ENCODE measurements at regions not wholly inside any gene's neighbourhood (a gene's known extent, or its start where the extent isn't known, plus 50 kb on each side); places are given as distances from the start of the nearest gene placed in this dataset.

DNA sequence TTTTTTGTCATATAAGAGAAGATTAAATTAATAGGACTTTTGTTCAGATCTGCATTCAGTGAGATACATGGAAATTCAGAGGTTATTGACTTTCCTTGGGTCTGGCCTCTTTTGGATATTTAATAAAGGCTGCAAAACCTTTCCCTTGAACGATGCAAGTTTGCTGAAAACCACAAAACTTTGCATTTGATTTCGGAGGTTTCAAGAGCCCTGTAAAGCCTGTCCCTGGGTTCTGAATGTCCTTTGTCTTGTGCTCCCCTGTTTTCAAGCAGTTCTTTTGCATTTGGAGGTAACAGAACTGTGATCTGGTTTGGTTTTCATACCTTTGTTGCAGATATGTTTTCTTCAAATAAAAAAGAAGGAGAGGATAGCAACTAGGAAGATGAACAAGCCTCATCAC lies 188.1 kb upstream of the DMRT1 start:
- H3K14ac ChIP-seq (ENCODE audit: insufficient read length), result no peak overlapping the region
- H2BK12ac ChIP-seq (ENCODE audit: low read depth, low read length), result no peak overlapping the region
- H3K56ac ChIP-seq (replicated peaks; ENCODE audit: insufficient read length, low read depth, low read length), result no peak overlapping the region
- no peak overlapping the region for H2BK5ac ChIP-seq (ENCODE audit: low read depth, low read length)
- H3K4ac ChIP-seq (replicated peaks; ENCODE audit: insufficient read length, low read depth, low read length), result no peak overlapping the region
- H3K4me2 ChIP-seq (ENCODE audit: insufficient read depth in 1 of 2, low read depth in 2 of 2, low read length in 2 of 2), result no peak overlapping the region
- peaks cover 5 to 15% (median 10%) of the 10 kb centered on the region in 4 experiments; a peak in 6 of 7 replicates for H3K4me1 ChIP-seq (replicated peaks in 1 of 4; ENCODE audit: control insufficient read depth in 3 of 4, insufficient read depth in 4 of 4, low read length in 3 of 4)
- ChIA-PET CTCF (ENCODE audit: partially characterized antibody) (no interaction called here), POLR2A (ENCODE audit: partially characterized antibody) (interaction anchor here (0.8 kb wide), 1 partner anchor 12 kb away, joined by 3 read pairs; no protein-coding TSS in a partner anchor)
- H4K8ac ChIP-seq (ENCODE audit: extremely low read depth, insufficient read depth, low read length), result no peak overlapping the region
- H3K18ac ChIP-seq (ENCODE audit: extremely low read depth, low read length), result no peak overlapping the region
- H4K5ac ChIP-seq (ENCODE audit: insufficient read length, low read depth, low read length), result no peak overlapping the region
- no peak overlapping the region for H2BK120ac ChIP-seq (replicated peaks; ENCODE audit: low read depth, low read length)
- DNase-seq (ENCODE audit: low read depth in 1 of 2, low spot score in 2 of 2), result no peak
- no peak overlapping the region for H2AK5ac ChIP-seq (ENCODE audit: low read depth, low read length)
- no peak overlapping the region for H3K23ac ChIP-seq (ENCODE audit: insufficient read length)
- no peak for FAIRE-seq
- no peak overlapping the region for H3K9ac ChIP-seq (replicated peaks in 1 of 4; ENCODE audit: extremely low read depth in 1 of 4, low read depth in 3 of 4, low read length in 3 of 4)
- no peak overlapping the region for H3K4me3 ChIP-seq (ENCODE audit: extremely low read depth in 1 of 4, insufficient read depth in 2 of 4, low read depth in 3 of 4, low read length in 4 of 4)
- H3K9me3 ChIP-seq (ENCODE audit: insufficient read depth in 2 of 2, low read depth in 1 of 2, low read length in 1 of 2), result no peaks in the 10 kb centered on the region
- no peaks in the 10 kb centered on the region for H3K27me3 ChIP-seq (replicated peaks in 1 of 4; ENCODE audit: control insufficient read depth in 3 of 4, extremely low read depth in 1 of 4, insufficient read depth in 3 of 4, low read length in 3 of 4)
- no peaks in the 10 kb centered on the region for H3K36me3 ChIP-seq (ENCODE audit: control insufficient read depth in 2 of 4, insufficient read depth in 4 of 4, low read length in 3 of 4)
- peaks cover 0 to 9% of the 10 kb centered on the region in 2 experiments for H4K20me1 ChIP-seq (replicated peaks in 1 of 2; ENCODE audit: control insufficient read depth in 1 of 2, insufficient read depth in 2 of 2, low read length in 2 of 2)
- WGBS, 2 experiments (ENCODE audit: extremely low coverage in 1 of 2, insufficient coverage in 1 of 2, insufficient read length in 1 of 2, insufficient replicate concordance in 2 of 2, low coverage in 1 of 2, low lambda C conversion rate in 2 of 2, missing lambda C conversion rate in 1 of 2), result 72% methylated on average over 2 of the region's 2 CpGs; no CpG with 5 or more reads in 1 of the 2 experiments
- H2BK20ac ChIP-seq (ENCODE audit: low read length), result no peak overlapping the region
- H2BK15ac ChIP-seq (ENCODE audit: low read length), result no peak overlapping the region
- no peak for TF ChIP-seq CTBP2 (IDR thresholded peaks at IDR 0.05; ENCODE audit: borderline replicate concordance, insufficient read depth, insufficient read length, low read length)
- no peaks in the 10 kb centered on the region for H3K23me2 ChIP-seq (ENCODE audit: low read depth, low read length)
- no peak overlapping the region for H2AFZ ChIP-seq (ENCODE audit: low read length)
- H4K91ac ChIP-seq (replicated peaks; ENCODE audit: insufficient read length, low read length), result no peak overlapping the region
- H3K79me1 ChIP-seq (ENCODE audit: low read depth, low read length), result no peaks in the 10 kb centered on the region; the same call in 1 of the 2 replicates
- no peaks in the 10 kb centered on the region for H3K79me2 ChIP-seq (ENCODE audit: control insufficient read depth in 1 of 2, insufficient read depth in 2 of 2, low read length in 2 of 2)
- H3K27ac ChIP-seq (ENCODE audit: low read depth, low read length), result no peak overlapping the region

Measured in H1 (cell line).